WTC11 (cell line): ENCODE measurements at regions not wholly inside any gene's neighbourhood (a gene's known extent, or its start where the extent isn't known, plus 50 kb on each side); places are given as distances from the start of the nearest gene placed in this dataset.

ENCODE experiments used
- ATAC-seq: fragments of 200-7000 bp; cut with Tn5 transposase; 2 replicates; pipeline ENCODE4 v1.10.0; 2021; ENCODE audit warnings: mild to moderate bottlenecking, moderate library complexity
- CTCF ChIA-PET: fragments of 300-600 bp; sonication (Branson Sonifier 250); formaldehyde crosslinking; loops from one replicate; lab custom pipeline; 2021; ENCODE audit warnings: antibody characterized with exemption; lab: Charles Lee
- POLR2A ChIA-PET: fragments of 350-600 bp; sonication (Branson Sonifier 250); formaldehyde crosslinking; loops from one replicate; lab custom pipeline; 2021; ENCODE audit warnings: antibody characterized with exemption; lab: Charles Lee
- DNase-seq: peaks from one replicate; pipeline ENCODE4 v3.0.0; 2021; ENCODE audit warnings: low spot score
- H3K27ac Mint-ChIP-seq: 2 replicates; pipeline ENCODE4 v1.8.0; 2021; ENCODE audit warnings: mixed read lengths
- H3K27me3 Mint-ChIP-seq: 2 replicates; pipeline ENCODE4 v1.8.0; 2021; ENCODE audit warnings: low read depth, mild to moderate bottlenecking, moderate library complexity, mixed read lengths
- H3K36me3 Mint-ChIP-seq: 2 replicates; pipeline ENCODE4 v1.8.0; 2021; ENCODE audit warnings: mixed read lengths
- H3K4me1 Mint-ChIP-seq: 2 replicates; pipeline ENCODE4 v1.8.0; 2022; ENCODE audit warnings: mixed read lengths
- H3K4me3 Mint-ChIP-seq: 2 replicates; pipeline ENCODE4 v1.8.0; 2021; ENCODE audit warnings: mild to moderate bottlenecking, moderate library complexity, mixed read lengths
- H3K9me3 Mint-ChIP-seq: 2 replicates; pipeline ENCODE4 v1.8.0; 2021; ENCODE audit warnings: mixed read lengths
- CBFB ChIP-seq: sonication (generic); formaldehyde crosslinking; IDR thresholded peaks from 2 replicates; pipeline ENCODE4 v1.8.1; 2022; ENCODE audit warnings: mild to moderate bottlenecking, low read depth, missing genetic modification reagents
- CREB1 ChIP-seq: sonication (generic); formaldehyde crosslinking; IDR thresholded peaks from 2 replicates; pipeline ENCODE4 v1.8.0; 2023; ENCODE audit warnings: mild to moderate bottlenecking, missing genetic modification reagents
- ELF4 ChIP-seq: sonication (generic); formaldehyde crosslinking; IDR thresholded peaks from 2 replicates; pipeline ENCODE4 v1.8.1; 2022; ENCODE audit warnings: low read depth, mild to moderate bottlenecking, moderate library complexity, missing genetic modification reagents
- ETV6 ChIP-seq: sonication (generic); formaldehyde crosslinking; IDR thresholded peaks from 2 replicates; pipeline ENCODE4 v1.8.1; 2022; ENCODE audit warnings: mild to moderate bottlenecking, missing genetic modification reagents
- GRHL2 ChIP-seq: fragments of 250-450 bp; sonication (Bioruptor Pico); IDR thresholded peaks from 2 replicates; pipeline ENCODE4 v1.8.0; 2022; ENCODE audit warnings: mild to moderate bottlenecking, moderate library complexity; ENCODE audit not compliant: insufficient replicate concordance, severe bottlenecking
- JUN ChIP-seq: sonication (generic); formaldehyde crosslinking; IDR thresholded peaks from 2 replicates; pipeline ENCODE4 v1.8.0; 2023; ENCODE audit warnings: mild to moderate bottlenecking, missing genetic modification reagents
- NFATC4 ChIP-seq: fragments of 250-450 bp; sonication (Bioruptor Pico); IDR thresholded peaks from 2 replicates; pipeline ENCODE4 v1.9.0; 2021; ENCODE audit warnings: mild to moderate bottlenecking
- RELA ChIP-seq: sonication (generic); formaldehyde crosslinking; IDR thresholded peaks from 2 replicates; pipeline ENCODE4 v1.8.1; 2022; ENCODE audit warnings: missing genetic modification reagents, mild to moderate bottlenecking, borderline replicate concordance
- RORB ChIP-seq: fragments of 250-450 bp; sonication (Bioruptor Pico); IDR thresholded peaks from 2 replicates; pipeline ENCODE4 v1.9.0; 2021; ENCODE audit warnings: mild to moderate bottlenecking
- SP1 ChIP-seq: sonication (generic); formaldehyde crosslinking; conservative IDR thresholded peaks from 2 replicates; pipeline ENCODE4 v1.8.1; 2022; ENCODE audit warnings: missing genetic modification reagents
- ZBTB21 ChIP-seq: sonication (generic); formaldehyde crosslinking; IDR thresholded peaks from 2 replicates; pipeline ENCODE4 v1.8.1; 2023; ENCODE audit warnings: mild to moderate bottlenecking, missing genetic modification reagents, borderline replicate concordance
- ZNF121 ChIP-seq: sonication (generic); formaldehyde crosslinking; IDR thresholded peaks from 2 replicates; pipeline ENCODE4 v1.8.0; 2023; ENCODE audit warnings: missing genetic modification reagents
- ZNF219 ChIP-seq: sonication (generic); formaldehyde crosslinking; IDR thresholded peaks from 2 replicates; pipeline ENCODE4 v1.8.0; 2023; ENCODE audit warnings: missing genetic modification reagents, mild to moderate bottlenecking, borderline replicate concordance
- ZNF263 ChIP-seq: sonication (generic); formaldehyde crosslinking; IDR thresholded peaks from 2 replicates; pipeline ENCODE4 v1.8.1; 2022; ENCODE audit warnings: low read depth, mild to moderate bottlenecking, moderate library complexity, missing genetic modification reagents
- ZNF317 ChIP-seq: sonication (generic); formaldehyde crosslinking; IDR thresholded peaks from 2 replicates; pipeline ENCODE4 v1.8.1; 2023; ENCODE audit warnings: low read depth, mild to moderate bottlenecking, moderate library complexity, missing genetic modification reagents, borderline replicate concordance
- ZNF423 ChIP-seq: fragments of 250-450 bp; sonication (Bioruptor Pico); IDR thresholded peaks from 2 replicates; pipeline ENCODE4 v2.1.2; 2022; ENCODE audit warnings: mild to moderate bottlenecking, moderate library complexity
- TF ChIP-seq, protein P1 (sequence below): fragments of 250-450 bp; sonication (Bioruptor Pico); IDR thresholded peaks from 2 replicates; pipeline ENCODE4 v1.9.0; 2021; ENCODE audit warnings: mild to moderate bottlenecking
- TF ChIP-seq, protein P2 (sequence below): sonication (generic); formaldehyde crosslinking; conservative IDR thresholded peaks from 2 replicates; pipeline ENCODE4 v1.8.1; 2022; ENCODE audit warnings: mild to moderate bottlenecking, missing genetic modification reagents
- TF ChIP-seq, protein P3 (sequence below): fragments of 200-600 bp; IDR thresholded peaks from 2 replicates; pipeline ENCODE4 v1.8.0; 2022; ENCODE audit warnings: antibody characterized with exemption
- TF ChIP-seq, protein P4 (sequence below): sonication (generic); formaldehyde crosslinking; IDR thresholded peaks from 2 replicates; pipeline ENCODE4 v1.8.0; 2022; ENCODE audit warnings: mild to moderate bottlenecking, missing genetic modification reagents
- TF ChIP-seq, protein P5 (sequence below): fragments of 250-450 bp; sonication (Bioruptor Pico); IDR thresholded peaks from 2 replicates; pipeline ENCODE4 v1.8.0; 2021; ENCODE audit warnings: mild to moderate bottlenecking
- TF ChIP-seq, protein P6 (sequence below): fragments of 250-450 bp; sonication (Bioruptor Pico); IDR thresholded peaks from 2 replicates; pipeline ENCODE4 v1.9.0; 2021; ENCODE audit warnings: mild to moderate bottlenecking, borderline replicate concordance
- TF ChIP-seq, protein P7 (sequence below): sonication (generic); formaldehyde crosslinking; IDR thresholded peaks from 2 replicates; pipeline ENCODE4 v1.8.0; 2022; ENCODE audit warnings: mild to moderate bottlenecking, missing genetic modification reagents

DNA sequence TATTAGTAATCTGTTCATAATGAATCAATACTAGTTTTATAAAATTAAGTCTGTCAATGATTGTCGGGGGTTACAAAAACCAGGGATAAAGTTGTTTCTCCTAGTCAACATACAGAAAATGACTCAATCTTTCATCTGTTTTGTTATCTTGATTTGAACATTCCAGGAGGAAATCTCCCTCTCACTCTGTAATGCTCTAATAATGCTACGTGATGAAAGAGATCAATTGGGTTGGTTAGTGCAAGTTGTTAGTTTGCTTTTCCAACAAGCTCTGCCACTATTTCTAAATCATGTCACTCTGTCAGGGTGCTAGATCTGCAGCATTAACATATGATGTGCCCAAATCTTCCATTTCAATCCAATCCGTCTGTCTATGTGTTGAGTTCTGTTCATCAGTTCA lies 379.5 kb upstream of the GJE1 start:
- POLR2A ChIA-PET, result no interaction called here
- no peak for ATAC-seq

DNA sequence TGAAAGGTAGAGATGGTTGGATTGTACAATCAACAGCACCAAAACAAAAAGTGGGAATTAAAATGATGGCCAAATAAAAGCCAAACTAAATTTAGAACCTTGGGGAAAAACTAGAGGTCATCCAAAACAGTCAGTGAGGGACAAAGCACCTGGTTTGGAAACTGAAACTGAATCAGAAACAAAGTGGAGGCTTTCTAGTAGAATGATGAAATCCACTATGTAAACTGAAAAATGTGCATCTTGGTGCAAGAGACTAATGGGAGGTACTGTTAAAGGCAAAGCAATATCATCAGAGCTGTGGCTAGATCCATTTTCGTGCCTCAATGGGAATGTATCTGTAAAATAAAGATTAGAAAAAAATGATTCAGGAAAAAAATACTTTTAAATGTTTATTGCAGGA lies 380.0 kb upstream of the GJE1 start:
- no peak overlapping the region for H3K4me3 Mint-ChIP-seq
- peaks cover 13% of the 10 kb centered on the region for H3K36me3 Mint-ChIP-seq
- no peak for TF ChIP-seq CBFB
- TF ChIP-seq, protein P1, sequence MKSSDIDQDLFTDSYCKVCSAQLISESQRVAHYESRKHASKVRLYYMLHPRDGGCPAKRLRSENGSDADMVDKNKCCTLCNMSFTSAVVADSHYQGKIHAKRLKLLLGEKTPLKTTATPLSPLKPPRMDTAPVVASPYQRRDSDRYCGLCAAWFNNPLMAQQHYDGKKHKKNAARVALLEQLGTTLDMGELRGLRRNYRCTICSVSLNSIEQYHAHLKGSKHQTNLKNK, result no peak
- TF ChIP-seq, protein P2, sequence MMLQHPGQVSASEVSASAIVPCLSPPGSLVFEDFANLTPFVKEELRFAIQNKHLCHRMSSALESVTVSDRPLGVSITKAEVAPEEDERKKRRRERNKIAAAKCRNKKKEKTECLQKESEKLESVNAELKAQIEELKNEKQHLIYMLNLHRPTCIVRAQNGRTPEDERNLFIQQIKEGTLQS (CRISPR knock-in tag), result no peak
- TF ChIP-seq, protein P3, sequence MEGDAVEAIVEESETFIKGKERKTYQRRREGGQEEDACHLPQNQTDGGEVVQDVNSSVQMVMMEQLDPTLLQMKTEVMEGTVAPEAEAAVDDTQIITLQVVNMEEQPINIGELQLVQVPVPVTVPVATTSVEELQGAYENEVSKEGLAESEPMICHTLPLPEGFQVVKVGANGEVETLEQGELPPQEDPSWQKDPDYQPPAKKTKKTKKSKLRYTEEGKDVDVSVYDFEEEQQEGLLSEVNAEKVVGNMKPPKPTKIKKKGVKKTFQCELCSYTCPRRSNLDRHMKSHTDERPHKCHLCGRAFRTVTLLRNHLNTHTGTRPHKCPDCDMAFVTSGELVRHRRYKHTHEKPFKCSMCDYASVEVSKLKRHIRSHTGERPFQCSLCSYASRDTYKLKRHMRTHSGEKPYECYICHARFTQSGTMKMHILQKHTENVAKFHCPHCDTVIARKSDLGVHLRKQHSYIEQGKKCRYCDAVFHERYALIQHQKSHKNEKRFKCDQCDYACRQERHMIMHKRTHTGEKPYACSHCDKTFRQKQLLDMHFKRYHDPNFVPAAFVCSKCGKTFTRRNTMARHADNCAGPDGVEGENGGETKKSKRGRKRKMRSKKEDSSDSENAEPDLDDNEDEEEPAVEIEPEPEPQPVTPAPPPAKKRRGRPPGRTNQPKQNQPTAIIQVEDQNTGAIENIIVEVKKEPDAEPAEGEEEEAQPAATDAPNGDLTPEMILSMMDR, result no peak
- TF ChIP-seq ZNF423 (CRISPR knock-in tag), result no peak
- TF ChIP-seq, protein P4, sequence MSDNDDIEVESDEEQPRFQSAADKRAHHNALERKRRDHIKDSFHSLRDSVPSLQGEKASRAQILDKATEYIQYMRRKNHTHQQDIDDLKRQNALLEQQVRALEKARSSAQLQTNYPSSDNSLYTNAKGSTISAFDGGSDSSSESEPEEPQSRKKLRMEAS (CRISPR knock-in tag), result no peak
- no peak for TF ChIP-seq ZNF219 (CRISPR knock-in tag)
- TF ChIP-seq, protein P5, sequence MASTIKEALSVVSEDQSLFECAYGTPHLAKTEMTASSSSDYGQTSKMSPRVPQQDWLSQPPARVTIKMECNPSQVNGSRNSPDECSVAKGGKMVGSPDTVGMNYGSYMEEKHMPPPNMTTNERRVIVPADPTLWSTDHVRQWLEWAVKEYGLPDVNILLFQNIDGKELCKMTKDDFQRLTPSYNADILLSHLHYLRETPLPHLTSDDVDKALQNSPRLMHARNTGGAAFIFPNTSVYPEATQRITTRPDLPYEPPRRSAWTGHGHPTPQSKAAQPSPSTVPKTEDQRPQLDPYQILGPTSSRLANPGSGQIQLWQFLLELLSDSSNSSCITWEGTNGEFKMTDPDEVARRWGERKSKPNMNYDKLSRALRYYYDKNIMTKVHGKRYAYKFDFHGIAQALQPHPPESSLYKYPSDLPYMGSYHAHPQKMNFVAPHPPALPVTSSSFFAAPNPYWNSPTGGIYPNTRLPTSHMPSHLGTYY, result no peak
- TF ChIP-seq, protein P6, sequence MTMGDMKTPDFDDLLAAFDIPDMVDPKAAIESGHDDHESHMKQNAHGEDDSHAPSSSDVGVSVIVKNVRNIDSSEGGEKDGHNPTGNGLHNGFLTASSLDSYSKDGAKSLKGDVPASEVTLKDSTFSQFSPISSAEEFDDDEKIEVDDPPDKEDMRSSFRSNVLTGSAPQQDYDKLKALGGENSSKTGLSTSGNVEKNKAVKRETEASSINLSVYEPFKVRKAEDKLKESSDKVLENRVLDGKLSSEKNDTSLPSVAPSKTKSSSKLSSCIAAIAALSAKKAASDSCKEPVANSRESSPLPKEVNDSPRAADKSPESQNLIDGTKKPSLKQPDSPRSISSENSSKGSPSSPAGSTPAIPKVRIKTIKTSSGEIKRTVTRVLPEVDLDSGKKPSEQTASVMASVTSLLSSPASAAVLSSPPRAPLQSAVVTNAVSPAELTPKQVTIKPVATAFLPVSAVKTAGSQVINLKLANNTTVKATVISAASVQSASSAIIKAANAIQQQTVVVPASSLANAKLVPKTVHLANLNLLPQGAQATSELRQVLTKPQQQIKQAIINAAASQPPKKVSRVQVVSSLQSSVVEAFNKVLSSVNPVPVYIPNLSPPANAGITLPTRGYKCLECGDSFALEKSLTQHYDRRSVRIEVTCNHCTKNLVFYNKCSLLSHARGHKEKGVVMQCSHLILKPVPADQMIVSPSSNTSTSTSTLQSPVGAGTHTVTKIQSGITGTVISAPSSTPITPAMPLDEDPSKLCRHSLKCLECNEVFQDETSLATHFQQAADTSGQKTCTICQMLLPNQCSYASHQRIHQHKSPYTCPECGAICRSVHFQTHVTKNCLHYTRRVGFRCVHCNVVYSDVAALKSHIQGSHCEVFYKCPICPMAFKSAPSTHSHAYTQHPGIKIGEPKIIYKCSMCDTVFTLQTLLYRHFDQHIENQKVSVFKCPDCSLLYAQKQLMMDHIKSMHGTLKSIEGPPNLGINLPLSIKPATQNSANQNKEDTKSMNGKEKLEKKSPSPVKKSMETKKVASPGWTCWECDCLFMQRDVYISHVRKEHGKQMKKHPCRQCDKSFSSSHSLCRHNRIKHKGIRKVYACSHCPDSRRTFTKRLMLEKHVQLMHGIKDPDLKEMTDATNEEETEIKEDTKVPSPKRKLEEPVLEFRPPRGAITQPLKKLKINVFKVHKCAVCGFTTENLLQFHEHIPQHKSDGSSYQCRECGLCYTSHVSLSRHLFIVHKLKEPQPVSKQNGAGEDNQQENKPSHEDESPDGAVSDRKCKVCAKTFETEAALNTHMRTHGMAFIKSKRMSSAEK (CRISPR knock-in tag), result no peak
- no peaks in the 10 kb centered on the region for H3K4me1 Mint-ChIP-seq
- no peaks in the 10 kb centered on the region for H3K27me3 Mint-ChIP-seq
- ATAC-seq (no peak), DNase-seq (no peak)
- ChIA-PET POLR2A (no interaction called here), CTCF (no interaction called here)
- H3K9me3 Mint-ChIP-seq, result 0 out of 2 replicates have a peak, but pooled peaks cover 5% of the 10 kb centered on the region
- H3K27ac Mint-ChIP-seq, result no peak overlapping the region

More for the DNA sequence above, 379.5 kb upstream of the GJE1 start:
- H3K9me3 Mint-ChIP-seq, result 0 out of 2 replicates have a peak, but pooled peaks cover 5% of the 10 kb centered on the region
- H3K4me3 Mint-ChIP-seq, result no peak overlapping the region
- DNase-seq, result no peak
- H3K36me3 Mint-ChIP-seq, result peaks cover 13% of the 10 kb centered on the region
- TF ChIP-seq CREB1 (CRISPR knock-in tag) (no peak), SP1 (CRISPR knock-in tag) (no peak), NFATC4 (CRISPR knock-in tag) (no peak), ZNF121 (CRISPR knock-in tag) (no peak), JUN (CRISPR knock-in tag) (no peak), ETV6 (CRISPR knock-in tag) (no peak), GRHL2 (no peak), RORB (no peak), ZBTB21 (CRISPR knock-in tag) (no peak), ZNF263 (CRISPR knock-in tag) (no peak), ELF4 (CRISPR knock-in tag) (no peak), RELA (CRISPR knock-in tag) (no peak), ZNF317 (CRISPR knock-in tag) (no peak)
- TF ChIP-seq, protein P7, sequence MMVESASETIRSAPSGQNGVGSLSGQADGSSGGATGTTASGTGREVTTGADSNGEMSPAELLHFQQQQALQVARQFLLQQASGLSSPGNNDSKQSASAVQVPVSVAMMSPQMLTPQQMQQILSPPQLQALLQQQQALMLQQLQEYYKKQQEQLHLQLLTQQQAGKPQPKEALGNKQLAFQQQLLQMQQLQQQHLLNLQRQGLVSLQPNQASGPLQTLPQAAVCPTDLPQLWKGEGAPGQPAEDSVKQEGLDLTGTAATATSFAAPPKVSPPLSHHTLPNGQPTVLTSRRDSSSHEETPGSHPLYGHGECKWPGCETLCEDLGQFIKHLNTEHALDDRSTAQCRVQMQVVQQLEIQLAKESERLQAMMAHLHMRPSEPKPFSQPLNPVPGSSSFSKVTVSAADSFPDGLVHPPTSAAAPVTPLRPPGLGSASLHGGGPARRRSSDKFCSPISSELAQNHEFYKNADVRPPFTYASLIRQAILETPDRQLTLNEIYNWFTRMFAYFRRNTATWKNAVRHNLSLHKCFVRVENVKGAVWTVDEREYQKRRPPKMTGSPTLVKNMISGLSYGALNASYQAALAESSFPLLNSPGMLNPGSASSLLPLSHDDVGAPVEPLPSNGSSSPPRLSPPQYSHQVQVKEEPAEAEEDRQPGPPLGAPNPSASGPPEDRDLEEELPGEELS (CRISPR knock-in tag), result no peak
- TF ChIP-seq, protein P1, result no peak
- H3K4me1 Mint-ChIP-seq, result no peaks in the 10 kb centered on the region
- CTCF ChIA-PET, result no interaction called here
- no peaks in the 10 kb centered on the region for H3K27me3 Mint-ChIP-seq
- no peak overlapping the region; the same call in 1 of the 2 replicates for H3K27ac Mint-ChIP-seq
